SHP77 treated with DMSO at 0.1 percent for 48 hours (cell line): ENCODE measurements at regions not wholly inside any gene's neighbourhood (a gene's known extent, or its start where the extent isn't known, plus 50 kb on each side); places are given as distances from the start of the nearest gene placed in this dataset.
"Not testable (repeated sequence)": the region's sequence is repeated elsewhere in the genome, so short reads cannot be mapped to it uniquely, and the experiment has no call there.

Source experiments
- DNase-seq: peaks from one replicate; lab custom pipeline; 2025; lab: John Stamatoyannopoulos, UW

DNA sequence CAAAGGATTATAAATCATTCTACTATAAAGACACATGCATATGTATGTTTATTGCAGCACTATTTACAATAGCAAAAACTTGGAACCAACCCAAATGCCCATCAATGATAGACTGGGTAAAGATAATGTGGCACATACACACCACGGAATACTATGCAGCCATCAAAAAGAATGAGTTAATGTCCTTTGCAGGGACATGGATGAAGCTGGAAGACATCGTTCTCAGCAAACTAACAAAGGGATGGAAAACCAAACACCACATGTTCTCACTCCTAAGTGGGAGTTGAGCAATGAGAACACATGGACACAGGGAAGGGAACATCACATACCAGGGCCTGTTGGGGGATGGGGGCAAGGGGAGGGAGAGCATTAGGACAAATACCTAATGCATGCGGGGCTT lies 133.2 kb downstream of the ATXN3L start:
- not testable (repeated sequence) for DNase-seq

GRCh38 chrX:13180807-13181206 lies 136.4 kb upstream of the FAM9C start:
- no peak for DNase-seq

DNA sequence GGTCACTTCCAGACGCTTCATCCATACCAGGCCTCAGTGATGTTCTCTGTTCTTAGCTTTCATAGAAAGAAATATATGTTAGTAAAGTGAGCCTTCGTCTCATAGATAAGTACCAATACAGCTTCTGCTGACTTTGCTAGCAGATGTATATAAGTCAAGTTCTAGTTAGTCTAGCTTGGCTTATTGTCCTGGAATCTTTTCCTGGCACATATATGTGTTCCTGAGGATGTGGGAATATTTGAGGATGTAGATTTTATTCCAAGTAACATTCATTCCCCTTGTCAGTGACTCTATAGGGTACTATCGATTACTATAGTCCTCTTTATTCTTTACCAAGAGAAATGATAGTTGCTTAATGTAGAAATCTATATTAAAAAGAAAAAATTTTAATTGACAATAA lies 135.2 kb upstream of the FAM9C start:
- no peak for DNase-seq

DNA sequence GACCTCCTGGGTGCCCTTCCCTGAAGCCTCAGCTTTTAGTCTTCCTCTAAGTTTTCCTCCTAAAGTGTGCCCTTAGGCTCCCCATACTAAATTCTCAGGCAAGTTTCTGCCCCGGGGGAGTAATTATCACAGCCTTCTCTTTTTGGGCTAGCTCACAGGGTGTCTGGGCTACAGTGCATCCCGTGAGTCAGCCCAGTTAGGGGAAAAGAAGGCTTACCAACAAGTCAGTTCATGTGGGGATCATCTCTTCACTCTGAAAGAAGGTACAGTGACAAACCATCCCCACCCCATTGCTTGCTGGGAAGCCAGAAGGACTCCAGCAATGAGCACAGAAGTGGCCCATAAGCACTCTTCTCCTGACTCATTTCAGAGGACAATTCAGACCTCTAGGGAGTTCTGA lies 134.7 kb upstream of the FAM9C start:
- DNase-seq, result no peak

DNA sequence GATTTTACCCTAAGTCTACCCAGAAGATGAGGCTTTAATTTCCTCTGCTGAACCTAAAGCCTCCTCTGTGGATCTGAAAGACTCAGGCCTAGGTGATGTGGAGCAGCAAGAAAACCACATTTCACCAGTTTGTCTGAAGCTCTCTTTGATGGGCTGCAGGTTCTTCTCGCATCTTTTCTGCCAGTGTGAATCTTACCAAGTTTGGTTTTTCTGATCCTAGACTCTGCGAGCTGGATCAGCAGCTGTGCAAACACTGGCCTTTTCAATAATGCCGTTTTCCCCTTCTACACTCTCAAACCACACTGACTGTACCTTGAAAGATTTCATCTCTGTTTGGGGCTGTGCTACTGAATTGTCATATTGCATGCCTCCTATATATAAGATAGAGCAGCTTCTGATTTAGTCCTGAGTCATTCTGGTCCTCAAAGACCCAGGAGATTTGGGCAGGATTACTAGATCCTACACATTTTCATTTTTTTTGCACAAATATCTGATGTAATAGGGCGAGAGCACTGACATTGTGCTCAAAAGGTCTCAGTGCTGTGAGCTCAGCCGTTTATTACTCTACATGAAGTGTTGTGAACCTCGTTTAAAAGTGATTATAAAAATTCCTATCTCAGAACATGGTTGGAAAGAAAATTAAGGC lies 133.6 kb upstream of the FAM9C start:
- no peak for DNase-seq

GRCh38 chrX:13175056-13175455 lies 130.6 kb upstream of the FAM9C start:
- DNase-seq, result no peak

DNA sequence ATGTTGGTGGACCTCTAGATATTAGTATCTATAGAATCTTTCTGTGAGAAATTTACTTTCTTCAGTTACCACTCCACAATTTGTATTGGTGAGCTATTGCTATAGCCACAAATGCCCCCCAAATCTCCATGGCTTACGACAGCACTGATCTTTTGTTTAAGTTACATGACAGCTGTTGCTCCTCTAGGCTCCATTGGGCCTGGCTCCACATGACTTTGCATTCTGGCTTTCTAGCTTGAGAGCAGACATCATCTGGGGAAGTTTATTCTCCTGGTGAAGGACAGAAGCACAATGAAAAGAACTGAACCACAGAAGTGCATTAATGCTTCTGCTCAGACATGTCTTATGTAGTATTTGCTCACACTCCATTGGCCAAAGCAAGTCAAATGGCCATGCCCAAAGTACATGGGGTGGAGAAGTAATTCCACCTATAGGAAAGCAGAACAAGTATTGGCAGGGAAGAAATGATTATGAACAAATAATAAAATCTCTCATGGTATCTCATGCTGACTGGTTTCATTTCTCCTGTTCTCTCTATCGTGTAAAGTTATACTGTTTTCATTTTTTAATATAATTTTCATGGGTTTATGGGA lies 126.6 kb upstream of the FAM9C start:
- no peak for DNase-seq

DNA sequence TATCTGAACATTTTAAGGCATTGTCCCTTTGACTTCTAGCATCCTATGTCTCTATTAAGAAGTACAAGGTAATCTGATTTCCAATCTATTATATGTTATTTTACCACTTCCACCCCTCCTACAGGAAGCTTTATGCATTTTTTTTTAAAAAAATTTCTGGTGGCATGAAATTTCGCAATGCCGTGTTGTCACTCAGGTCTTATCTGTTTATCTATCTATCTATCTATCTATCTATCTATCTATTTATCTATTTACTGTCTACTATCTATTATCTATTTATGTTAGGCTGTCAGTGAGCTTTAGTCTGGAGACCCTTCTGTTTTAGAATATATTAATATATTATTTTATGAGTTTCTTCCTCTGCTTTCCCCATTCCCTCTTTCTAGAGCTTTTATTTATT lies 125.3 kb upstream of the FAM9C start:
- no peak for DNase-seq

GRCh38 chrX:13168269-13168668 lies 123.8 kb upstream of the FAM9C start:
- DNase-seq, result no peak

DNA sequence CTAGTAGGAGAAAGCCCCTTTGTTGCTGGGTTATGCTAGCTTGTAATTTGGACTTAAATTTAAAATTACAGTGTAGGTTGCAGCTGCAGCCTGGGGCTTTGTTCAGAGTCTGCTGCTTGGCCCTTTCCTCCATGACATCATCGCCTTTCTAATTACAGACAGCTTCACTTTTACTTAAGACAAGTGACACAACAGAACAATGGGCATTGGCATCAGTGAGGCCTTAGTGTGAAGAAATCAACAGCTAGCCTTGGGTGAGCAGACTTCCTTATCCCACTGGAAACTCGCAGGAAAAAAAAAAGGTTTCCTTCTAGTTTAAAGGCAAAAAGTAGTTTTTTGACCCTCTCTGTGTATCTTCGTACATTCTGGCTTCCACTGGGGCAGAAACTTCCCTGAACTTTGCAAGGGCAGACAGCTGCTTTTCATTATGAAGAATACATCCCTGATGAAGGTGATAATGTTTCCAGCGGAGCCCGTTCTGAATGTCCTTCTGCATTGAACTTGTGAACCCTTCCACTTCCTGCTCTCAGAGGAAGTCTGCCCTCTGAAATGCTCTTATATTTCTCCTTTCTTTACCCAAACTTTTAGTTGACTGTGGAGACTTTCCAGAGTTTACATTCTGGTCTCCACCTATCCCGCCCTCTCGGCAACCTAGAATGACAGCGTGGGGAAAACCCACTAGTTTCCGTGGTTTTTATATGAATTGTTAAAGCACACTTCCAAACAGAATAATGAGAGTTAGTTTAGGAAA lies 123.2 kb upstream of the FAM9C start:
- DNase-seq, result no peak

DNA sequence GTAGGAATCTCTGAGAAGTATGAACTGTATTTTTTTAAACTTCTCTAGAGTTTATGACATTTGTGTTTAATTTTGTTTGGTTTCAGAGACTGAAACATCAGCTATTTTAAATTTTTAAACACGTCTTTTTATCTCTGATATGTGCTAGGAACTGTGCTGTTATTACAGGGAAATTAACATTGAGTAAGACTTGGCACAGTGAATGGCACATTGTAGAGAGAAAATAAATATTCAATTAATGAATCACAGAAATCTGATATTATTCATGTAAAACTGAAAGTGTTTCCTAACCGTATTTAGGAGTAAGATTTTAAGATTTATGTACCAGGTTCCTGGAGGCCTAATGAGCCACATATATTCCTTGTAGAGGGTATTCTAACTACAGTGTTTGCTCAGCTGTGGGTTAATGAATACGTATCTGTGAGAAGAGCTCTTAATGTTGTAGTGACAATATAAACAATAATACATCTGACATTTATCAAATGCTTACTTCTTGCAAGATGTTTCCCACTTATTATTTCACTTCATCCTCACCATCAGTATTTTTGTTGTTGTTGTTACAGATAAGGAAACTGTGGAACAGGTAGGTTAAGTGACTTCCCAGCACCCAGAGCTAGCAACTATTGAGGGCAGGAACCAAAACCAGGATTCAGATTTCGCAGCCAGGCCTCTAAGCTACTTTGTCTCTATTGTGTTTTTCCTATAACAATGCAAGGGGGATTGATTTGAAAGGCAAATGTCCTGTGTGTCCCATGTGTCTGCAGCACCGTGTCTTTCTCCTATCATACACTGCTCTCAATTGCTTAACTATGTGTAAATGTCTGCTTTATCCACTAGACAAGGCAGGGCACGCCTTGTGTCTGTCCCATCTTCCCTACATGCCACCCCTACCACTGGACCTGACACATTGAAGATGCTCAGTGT lies 121.1 kb upstream of the FAM9C start:
- DNase-seq, result peak; percentile 58

- DNase-seq, result no peak
Observed at GRCh38 chrX:13164611-13165010, 120.2 kb upstream of the FAM9C start.

GRCh38 chrX:13162772-13163410 lies 118.5 kb upstream of the FAM9C start:
- DNase-seq, result no peak

DNA sequence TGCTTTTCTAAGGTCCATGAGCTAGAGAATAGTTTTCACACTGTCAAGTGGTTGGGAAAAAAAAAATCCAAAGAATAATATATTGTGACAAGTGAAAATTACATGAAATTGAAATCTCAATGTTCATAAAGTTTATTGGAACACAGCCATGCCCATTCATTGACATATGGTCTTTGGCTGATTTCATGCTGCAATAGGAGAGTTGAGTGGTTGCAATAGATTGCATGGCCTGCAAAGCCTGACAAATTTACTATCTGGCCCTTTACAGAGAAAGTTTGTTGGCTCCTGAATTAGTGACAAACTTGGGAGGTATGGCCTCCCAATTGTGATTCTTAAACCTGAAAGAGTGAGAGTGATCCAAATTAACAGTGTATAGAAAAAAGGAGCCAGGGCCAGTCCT lies 115.5 kb upstream of the FAM9C start:
- DNase-seq, result no peak

DNA sequence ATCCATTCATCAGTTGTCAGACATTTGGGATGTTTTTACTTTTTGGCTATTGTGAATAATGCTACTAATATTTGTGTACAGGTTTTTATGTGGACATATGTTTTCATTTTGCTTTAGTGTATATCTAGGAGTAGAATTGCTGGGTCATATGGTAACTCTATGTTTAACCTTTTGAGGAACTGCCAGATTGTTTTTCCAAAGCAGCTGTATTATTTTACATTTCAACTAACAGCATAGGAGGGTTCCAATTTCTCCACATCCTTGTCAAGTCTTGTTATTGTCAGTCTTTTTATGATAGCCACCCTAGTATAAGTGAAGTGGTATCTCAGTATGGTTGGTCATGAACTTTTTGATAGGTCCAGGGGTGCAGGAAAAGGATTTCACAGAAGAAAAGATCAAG lies 114.5 kb upstream of the FAM9C start:
- no peak for DNase-seq

DNA sequence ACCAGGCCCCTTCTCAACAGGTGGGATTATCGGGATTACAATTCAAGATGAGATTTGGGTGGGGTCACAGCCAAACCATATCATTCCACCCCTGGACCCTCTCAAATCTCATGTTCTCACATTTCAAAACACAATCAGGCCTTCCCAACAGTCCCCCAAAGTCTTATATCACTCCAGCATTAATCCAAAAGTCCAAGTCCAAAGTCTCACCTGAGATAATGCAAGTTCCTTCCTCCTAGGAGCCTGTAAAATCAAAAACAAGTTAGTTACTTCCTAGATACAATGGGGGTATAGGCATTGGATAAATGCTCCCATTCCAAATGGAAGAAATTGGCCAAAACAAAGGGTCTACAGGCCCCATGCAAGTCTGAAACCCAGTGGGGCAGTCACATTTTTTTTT lies 111.1 kb upstream of the FAM9C start:
- not testable (repeated sequence) for DNase-seq

DNA sequence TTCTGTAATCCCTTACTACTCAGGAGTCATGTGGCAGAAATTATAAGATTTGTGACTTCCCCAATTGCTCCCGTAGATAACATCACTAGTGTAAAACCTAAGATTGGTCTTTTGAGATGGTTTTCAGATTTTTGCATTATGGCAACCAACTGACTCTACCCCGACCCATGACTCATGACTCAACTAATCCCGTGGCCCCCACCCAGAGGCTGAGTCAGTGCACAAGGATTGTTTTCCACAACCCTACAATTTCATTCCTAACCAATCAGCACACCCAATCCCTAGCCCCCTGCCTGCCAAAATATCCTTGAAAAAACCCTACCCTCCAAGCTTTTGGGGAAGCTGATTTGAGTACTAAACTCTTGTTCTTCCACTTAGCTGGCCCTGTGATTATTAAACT lies 109.4 kb upstream of the FAM9C start:
- DNase-seq, result no peak

- DNase-seq, result no peak
Observed at GRCh38 chrX:13152518-13153185, 108.2 kb upstream of the FAM9C start.

DNA sequence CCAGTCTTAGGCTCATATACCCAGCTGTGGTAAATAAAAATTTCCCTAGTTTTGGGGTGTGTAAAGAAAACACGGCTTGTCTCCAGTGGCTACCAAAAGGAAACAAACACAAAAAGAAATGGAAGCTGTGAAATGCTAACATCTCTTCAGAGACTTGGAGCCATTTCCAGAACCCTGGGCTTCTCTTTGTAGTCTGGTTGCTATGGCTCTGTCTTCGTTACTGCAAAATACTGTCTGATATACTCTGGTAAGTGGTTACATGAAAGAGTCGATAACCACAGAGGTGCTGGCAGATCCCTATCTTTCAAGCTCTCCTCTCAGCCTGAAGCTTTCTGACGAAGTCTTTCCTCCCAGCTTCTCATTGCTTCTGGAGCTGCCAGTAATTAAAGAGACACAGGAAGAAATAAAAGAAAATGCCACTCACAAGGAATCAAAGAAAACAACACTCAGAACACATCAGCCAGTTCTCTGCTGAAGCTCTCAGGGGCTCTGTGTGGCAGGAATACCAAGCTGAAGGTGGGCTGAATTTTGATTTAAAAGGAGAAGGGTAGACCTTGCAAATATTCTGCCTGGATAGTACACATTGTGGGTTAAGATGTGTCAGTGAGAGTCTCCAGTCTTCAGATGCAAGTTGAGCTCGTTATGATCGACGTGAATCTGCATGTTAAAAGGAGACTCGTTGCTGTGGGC lies 107.6 kb upstream of the FAM9C start:
- no peak for DNase-seq

- DNase-seq, result no peak
Observed at GRCh38 chrX:13149702-13150350, 105.4 kb upstream of the FAM9C start.
